K562 (cell line): ENCODE measurements at regions not wholly inside any gene's neighbourhood (a gene's known extent, or its start where the extent isn't known, plus 50 kb on each side); places are given as distances from the start of the nearest gene placed in this dataset.

Experiments
- ATAC-seq: fragments of 200-7000 bp; cut with Tn5 transposase; 3 replicates; pipeline ENCODE4 v1.9.1; 2020; ENCODE audit warnings: moderate library complexity
- BruUV-seq: library from RNA; stranded (reverse); fragments of 400-500 nt; replicated peaks from 2 replicates; lab custom pipeline; 2021; lab: Mats Ljungman, UMichigan
- CTCF ChIA-PET: fragments of 300-600 bp; formaldehyde crosslinking; extraction: SDS; loops from one replicate; lab custom pipeline; 2021; ENCODE audit warnings: low intra/inter-chr PET ratio; lab: Yijun Ruan, JAX
- POLR2A ChIA-PET: fragments of 300-600, 350-650 bp; sonication (Branson Sonifier 250); formaldehyde crosslinking; extraction: SDS; loops from one replicate; lab custom pipeline; 2021; ENCODE audit warnings: antibody characterized with exemption, inconsistent platforms; lab: Yijun Ruan, JAX
- DNase-seq, 4 experiments: peaks; one replicate each; pipeline versions ENCODE4 v3.0.0 to v3.0.0-alpha.2; 2011 to 2018; ENCODE audit warnings: low spot score in 3 of 4, mixed read lengths in 3 of 4; ENCODE audit errors: extremely low read depth in 1 of 4
- FAIRE-seq: peaks from 2 replicates; lab custom pipeline; 2011; peaks lifted over from hg19 to GRCh38; lab: Jason Lieb, UNC
- H2AFZ ChIP-seq: 2 replicates; pipeline ENCODE4 v1.6.0; 2011; ENCODE audit warnings: low read depth, low read length, control low read depth, inconsistent platforms
- H3K27ac ChIP-seq: fragments of 200-600 bp; 3 replicates; pipeline ENCODE4 v1.8.0; 2011; ENCODE audit warnings: low read depth, mild to moderate bottlenecking, control low read depth, inconsistent platforms, low read length, moderate library complexity, mixed read lengths; ENCODE audit errors: extremely low read depth
- H3K27me3 ChIP-seq, 2 experiments: fragments of 300-600 bp in 1 of 2; 2 replicates in 1 of 2; 3 replicates in 1 of 2; pipeline versions ENCODE4 v1.6.0 to v1.8.0; 2011; ENCODE audit warnings: inconsistent platforms in 2 of 2, low read length in 2 of 2, mild to moderate bottlenecking in 1 of 2, mixed read lengths in 1 of 2, moderate library complexity in 1 of 2; ENCODE audit not compliant: control insufficient read depth in 2 of 2, insufficient read depth in 2 of 2
- H3K36me3 ChIP-seq: fragments of 300-600 bp; 3 replicates; pipeline ENCODE4 v1.8.0; 2011; ENCODE audit warnings: mild to moderate bottlenecking, low read length, inconsistent platforms; ENCODE audit not compliant: control insufficient read depth, insufficient read depth
- H3K4me1 ChIP-seq, 2 experiments: fragments of 200-600 bp in 1 of 2; replicated peaks in 1 of 2; 2 replicates in 1 of 2; 3 replicates in 1 of 2; pipeline versions ENCODE4 v1.5.1 to v1.8.0; 2011; ENCODE audit warnings: inconsistent platforms in 2 of 2, low read length in 2 of 2, mild to moderate bottlenecking in 1 of 2, mixed read lengths in 1 of 2, moderate library complexity in 1 of 2; ENCODE audit not compliant: control insufficient read depth in 2 of 2, insufficient read depth in 2 of 2
- H3K4me2 ChIP-seq: 2 replicates; pipeline ENCODE4 v1.6.1; 2011; ENCODE audit warnings: low read length, control low read depth, inconsistent platforms, mixed read lengths; ENCODE audit not compliant: insufficient read depth
- H3K4me3 ChIP-seq: fragments of 200-600 bp; sonication (generic), shearing (Covaris generic); 2 replicates; pipeline ENCODE4 v1.5.1; 2016; ENCODE audit warnings: control low read depth, inconsistent platforms
- H3K79me2 ChIP-seq: fragments of 200-600 bp; 3 replicates; pipeline ENCODE4 v1.8.0; 2011; ENCODE audit warnings: low read length, inconsistent platforms; ENCODE audit not compliant: control insufficient read depth, insufficient read depth
- H3K9ac ChIP-seq, 2 experiments: 2 replicates each; pipeline versions ENCODE4 v1.6.0 to v1.6.1; 2011; ENCODE audit warnings: low read depth in 2 of 2, low read length in 2 of 2, control low read depth in 1 of 2, inconsistent platforms in 1 of 2, mild to moderate bottlenecking in 1 of 2, mixed read lengths in 1 of 2; ENCODE audit not compliant: insufficient read depth in 1 of 2
- H3K9me1 ChIP-seq: one replicate; pipeline ENCODE4 v1.6.0; 2011; ENCODE audit warnings: inconsistent platforms, mild to moderate bottlenecking, low read length, moderate library complexity; ENCODE audit not compliant: control insufficient read depth, insufficient read depth
- H3K9me3 ChIP-seq: replicated peaks from 2 replicates; pipeline ENCODE4 v1.5.1; 2011; ENCODE audit warnings: low read depth, low read length, inconsistent platforms; ENCODE audit not compliant: control insufficient read depth, insufficient read depth
- H4K20me1 ChIP-seq: replicated peaks from 2 replicates; pipeline ENCODE4 v1.6.1; 2011; ENCODE audit warnings: low read length, inconsistent platforms, mixed read lengths; ENCODE audit not compliant: control insufficient read depth, insufficient read depth
- CBFA2T2 ChIP-seq: fragments of 450-650 bp; conservative IDR thresholded peaks from 2 replicates; pipeline ENCODE4 v1.6.1; 2017; ENCODE audit warnings: mild to moderate bottlenecking
- DNMT1 ChIP-seq: fragments of 450-650 bp; IDR thresholded peaks from 2 replicates; pipeline ENCODE4 v1.6.1; 2016; ENCODE audit warnings: antibody characterized with exemption, mild to moderate bottlenecking
- E2F6 ChIP-seq, 2 experiments: IDR thresholded peaks; 2 replicates each; pipeline ENCODE4 v1.6.1; 2011; ENCODE audit warnings: borderline replicate concordance in 1 of 2, control low read depth in 1 of 2, low read depth in 1 of 2, low read length in 1 of 2, mild to moderate bottlenecking in 1 of 2, mixed read lengths in 1 of 2, moderate library complexity in 1 of 2; ENCODE audit not compliant: insufficient read depth in 1 of 2, insufficient read length in 1 of 2, poor library complexity in 1 of 2, severe bottlenecking in 1 of 2; ENCODE audit errors: extremely low read depth in 1 of 2
- GMEB1 ChIP-seq: fragments of 250-450 bp; sonication (Bioruptor Pico); IDR thresholded peaks from 2 replicates; pipeline ENCODE4 v1.4.0; 2020; ENCODE audit warnings: mild to moderate bottlenecking
- HDAC6 ChIP-seq: IDR thresholded peaks from 2 replicates; pipeline ENCODE4 v1.6.1; 2012; ENCODE audit warnings: low read depth, mild to moderate bottlenecking, control low read depth, inconsistent platforms, low read length, moderate library complexity
- L3MBTL2 ChIP-seq: fragments of 450-650 bp; IDR thresholded peaks from 2 replicates; pipeline ENCODE4 v1.6.1; 2016; ENCODE audit warnings: mild to moderate bottlenecking, moderate library complexity
- PCBP2 ChIP-seq: fragments of 200-400 bp; formaldehyde crosslinking; IDR thresholded peaks from 2 replicates; pipeline ENCODE4 v1.6.1; 2018; ENCODE audit warnings: low read length, low read depth, mild to moderate bottlenecking, moderate library complexity; ENCODE audit not compliant: poor library complexity, severe bottlenecking
- PTRF ChIP-seq: fragments of 450-650 bp; IDR thresholded peaks from 2 replicates; pipeline ENCODE4 v1.6.1; 2016; ENCODE audit warnings: mild to moderate bottlenecking, missing genetic modification characterization, missing compliant biosample characterization
- SIN3B ChIP-seq: fragments of 450-650 bp; IDR thresholded peaks from 2 replicates; pipeline ENCODE4 v1.6.1; 2017; ENCODE audit warnings: low read depth, mild to moderate bottlenecking, moderate library complexity
- SMAD1 ChIP-seq: fragments of 150-350 bp; IDR thresholded peaks from 2 replicates; pipeline ENCODE4 v1.6.1; 2014; ENCODE audit warnings: low read length, low read depth; ENCODE audit not compliant: partially characterized antibody
- SNIP1 ChIP-seq: fragments of 450-650 bp; IDR thresholded peaks from 2 replicates; pipeline ENCODE4 v1.7.1; 2017; ENCODE audit warnings: low read depth, mild to moderate bottlenecking
- ZFX ChIP-seq: sonication (generic); formaldehyde crosslinking; IDR thresholded peaks from 2 replicates; pipeline ENCODE4 v1.8.0; 2022; ENCODE audit warnings: mild to moderate bottlenecking, missing genetic modification reagents, moderate library complexity
- ZNF12 ChIP-seq: sonication (generic); formaldehyde crosslinking; IDR thresholded peaks from 2 replicates; pipeline ENCODE4 v1.4.0; 2020; ENCODE audit warnings: mild to moderate bottlenecking, missing genetic modification reagents
- ZNF324 ChIP-seq: fragments of 250-450 bp; sonication (Bioruptor Pico); IDR thresholded peaks from 2 replicates; pipeline ENCODE4 v1.4.0; 2020; ENCODE audit warnings: mild to moderate bottlenecking
- ZNF431 ChIP-seq: sonication (generic); formaldehyde crosslinking; IDR thresholded peaks from 2 replicates; pipeline ENCODE4 v1.8.0; 2022; ENCODE audit warnings: mild to moderate bottlenecking, missing genetic modification reagents
- ZNF436 ChIP-seq: fragments of 250-450, 450-650 bp; sonication (Bioruptor Pico); formaldehyde crosslinking; IDR thresholded peaks from 2 replicates; pipeline ENCODE4 v1.7.0; 2020; ENCODE audit warnings: mild to moderate bottlenecking
- ZNF592 ChIP-seq: fragments of 450-650 bp; IDR thresholded peaks from 2 replicates; pipeline ENCODE4 v1.6.1; 2017; ENCODE audit warnings: antibody characterized with exemption, mild to moderate bottlenecking
- WGBS: fragments of 100-300 bp; shearing (Covaris generic); methylation state at CpG from one replicate; pipeline ENCODE4 v1.1.6; 2016; ENCODE audit warnings: low coverage, mixed read lengths; ENCODE audit not compliant: insufficient coverage; ENCODE audit errors: missing lambda C conversion rate; 5-methylcytosine and 5-hydroxymethylcytosine counted together
- in situ Hi-C: fragments of 300-500 bp; cut with MboI; formaldehyde crosslinking; loops from 4 replicates; pipeline ENCODE4 v1.15.0; 2018; ENCODE audit warnings: inconsistent platforms, mixed read lengths
- intact Hi-C: fragments of 100-400 bp; cut with micrococcal nuclease; formaldehyde crosslinking; loops from 2 replicates; pipeline ENCODE4 v1.14.2; 2022

- TF ChIP-seq ZNF592 (no peak), SIN3B (no peak), DNMT1 (no peak), PCBP2 (no peak), L3MBTL2 (no peak), GMEB1 (CRISPR knock-in tag) (no peak)
These were observed 223.1 kb upstream of the ITGA1 start (continued) for GRCh38 chr5:52564587-52564986.

GRCh38 chr5:52577546-52577945 is 210.2 kb upstream of the ITGA1 start:
- Histone ChIP-seq H3K27ac (no peak overlapping the region), H3K27me3 (no peaks in the 10 kb centered on the region), H3K79me2 (no peaks in the 10 kb centered on the region), H3K36me3 (no peaks in the 10 kb centered on the region), H3K9me3 (no peaks in the 10 kb centered on the region), H3K9ac (no peak overlapping the region), H3K4me2 (no peak overlapping the region), H3K4me1 (no peaks in the 10 kb centered on the region), H2AFZ (no peak overlapping the region), H3K9me1 (no peaks in the 10 kb centered on the region), H3K4me3 (no peak overlapping the region), H4K20me1 (no peaks in the 10 kb centered on the region)
- ATAC-seq (no peak), DNase-seq (no peak), FAIRE-seq (no peak)
- in situ Hi-C loops: no loop called here
- intact Hi-C loops: no loop called here
- 0% methylated on average over 2 of the region's 2 CpGs for WGBS
- POLR2A ChIA-PET: no interaction called here
- CTCF ChIA-PET: no interaction called here
- no TSS peak for BruUV-seq
- no peak for TF ChIP-seq E2F6 (IDR thresholded peaks at IDR 0.05; ENCODE audit: borderline replicate concordance in 1 of 2, extremely low read depth in 1 of 2, insufficient read depth in 1 of 2, insufficient read length in 1 of 2, low read depth in 1 of 2, low read length in 1 of 2, poor library complexity in 1 of 2, severe bottlenecking in 1 of 2)
- TF ChIP-seq SNIP1: no peak
- no peak for TF ChIP-seq CBFA2T2
- no peak for TF ChIP-seq SMAD1
- TF ChIP-seq ZNF12 (CRISPR knock-in tag): no peak
- TF ChIP-seq HDAC6: no peak
- no peak for TF ChIP-seq ZNF436 (CRISPR knock-in tag)
- TF ChIP-seq PTRF (tag): no peak
- TF ChIP-seq ZFX (CRISPR knock-in tag): no peak
- TF ChIP-seq ZNF431: no peak
- TF ChIP-seq ZNF324 (CRISPR knock-in tag): no peak
